HEK293T (cell line): ENCODE measurements at regions not wholly inside any gene's neighbourhood (a gene's known extent, or its start where the extent isn't known, plus 50 kb on each side); places are given as distances from the start of the nearest gene placed in this dataset.

Experiments
- CTCF ChIA-PET: fragments of 350-600 bp; formaldehyde crosslinking; extraction: SDS; loops from one replicate; lab custom pipeline; 2021; ENCODE audit warnings: antibody characterized with exemption, inconsistent platforms; lab: Yijun Ruan, JAX
- POLR2A ChIA-PET: fragments of 350-600 bp; formaldehyde crosslinking; extraction: SDS; loops from one replicate; lab custom pipeline; 2020; ENCODE audit warnings: antibody characterized with exemption, inconsistent platforms; lab: Yijun Ruan, JAX
- DNase-seq: peaks from one replicate; pipeline ENCODE4 v3.0.0; 2012; ENCODE audit warnings: mixed read lengths; ENCODE audit errors: extremely low spot score
- ARNT ChIP-seq: fragments of 450-650 bp; IDR thresholded peaks from 2 replicates; pipeline ENCODE4 v1.6.1; 2017; ENCODE audit warnings: mild to moderate bottlenecking
- BHLHE40 ChIP-seq: fragments of 450-650 bp; IDR thresholded peaks from 2 replicates; pipeline ENCODE4 v1.6.1; 2016; ENCODE audit warnings: mild to moderate bottlenecking, moderate library complexity, borderline replicate concordance
- CTBP1 ChIP-seq: fragments of 450-650 bp; IDR thresholded peaks from 2 replicates; pipeline ENCODE4 v1.6.1; 2016; ENCODE audit warnings: borderline replicate concordance
- ELF4 ChIP-seq: fragments of 450-650 bp; IDR thresholded peaks from 2 replicates; pipeline ENCODE4 v1.6.1; 2017; ENCODE audit warnings: antibody characterized with exemption
- FOXA1 ChIP-seq: fragments of 450-650 bp; IDR thresholded peaks from 2 replicates; pipeline ENCODE4 v1.6.1; 2016; ENCODE audit warnings: mild to moderate bottlenecking
- FOXK2 ChIP-seq: fragments of 450-650 bp; IDR thresholded peaks from 2 replicates; pipeline ENCODE4 v1.6.1; 2016; ENCODE audit warnings: mild to moderate bottlenecking
- FOXM1 ChIP-seq: fragments of 450-650 bp; IDR thresholded peaks from 2 replicates; pipeline ENCODE4 v1.6.1; 2017; ENCODE audit warnings: mild to moderate bottlenecking, borderline replicate concordance
- HDGF ChIP-seq: fragments of 450-650 bp; IDR thresholded peaks from 2 replicates; pipeline ENCODE4 v1.6.1; 2017; ENCODE audit warnings: antibody characterized with exemption, borderline replicate concordance
- L3MBTL2 ChIP-seq: fragments of 450-650 bp; conservative IDR thresholded peaks from 2 replicates; pipeline ENCODE4 v1.6.1; 2016; ENCODE audit warnings: mild to moderate bottlenecking
- LEF1 ChIP-seq: fragments of 450-650 bp; IDR thresholded peaks from 2 replicates; pipeline ENCODE4 v1.6.1; 2017; ENCODE audit warnings: mild to moderate bottlenecking, borderline replicate concordance
- NFRKB ChIP-seq: fragments of 450-650 bp; IDR thresholded peaks from 2 replicates; pipeline ENCODE4 v1.6.1; 2016; ENCODE audit warnings: mild to moderate bottlenecking, moderate library complexity
- SP1 ChIP-seq: fragments of 450-650 bp; IDR thresholded peaks from 2 replicates; pipeline ENCODE4 v1.6.1; 2017
- SUZ12 ChIP-seq: fragments of 450-650 bp; IDR thresholded peaks from 2 replicates; pipeline ENCODE4 v1.6.1; 2016; ENCODE audit warnings: mild to moderate bottlenecking
- TARDBP ChIP-seq: fragments of 450-650 bp; IDR thresholded peaks from 2 replicates; pipeline ENCODE4 v1.6.1; 2016
- ZNF384 ChIP-seq: fragments of 450-650 bp; IDR thresholded peaks from 2 replicates; pipeline ENCODE4 v1.6.1; 2016
- TF ChIP-seq, protein P1 (sequence below): fragments of 450-650 bp; IDR thresholded peaks from 2 replicates; pipeline ENCODE4 v1.6.1; 2016

DNA sequence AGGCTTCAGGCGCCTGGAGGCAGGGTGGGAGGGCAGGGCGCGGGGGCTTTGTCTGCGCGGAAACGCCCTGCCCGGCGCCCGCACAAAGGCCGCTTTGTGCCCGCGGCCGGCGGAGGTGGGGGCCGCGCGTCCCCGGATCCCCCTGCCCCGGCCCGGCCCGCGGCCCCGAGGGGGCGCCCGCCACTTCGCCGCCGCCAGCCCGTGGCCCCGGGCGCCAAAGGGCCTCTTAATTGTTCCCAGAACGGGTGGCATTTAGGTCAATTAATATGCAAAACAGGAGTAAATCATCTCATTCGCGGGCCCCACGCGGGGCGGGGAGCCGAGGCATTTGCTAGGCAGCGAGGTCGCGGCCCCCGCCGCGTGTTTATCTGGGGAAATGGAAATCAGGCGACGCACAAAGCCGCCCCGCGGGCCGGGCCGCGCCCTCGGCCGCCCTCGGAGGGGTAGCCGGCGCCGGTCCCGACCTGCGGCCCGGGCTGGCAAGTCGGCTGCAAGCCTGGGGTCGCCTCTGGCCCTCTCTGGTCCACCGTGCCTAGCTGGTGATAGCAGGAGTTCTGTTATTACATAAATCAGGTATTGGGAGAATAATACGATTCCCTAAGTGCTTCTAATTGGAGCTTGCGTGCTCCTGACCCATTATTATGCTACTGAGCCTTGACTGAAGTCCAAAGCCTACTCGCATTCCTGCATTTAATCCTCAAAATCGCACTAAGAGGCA lies 148.2 kb upstream of the GLI2 start:
- TF ChIP-seq ARNT: no peak
- no peak for TF ChIP-seq FOXA1
- TF ChIP-seq ELF4: no peak
- no peak for TF ChIP-seq ZNF384
- TF ChIP-seq FOXK2: no peak
- no peak for TF ChIP-seq FOXM1
- TF ChIP-seq SP1: no peak
- TF ChIP-seq TARDBP: no peak
- TF ChIP-seq HDGF: no peak
- TF ChIP-seq BHLHE40: no peak
- TF ChIP-seq NFRKB: no peak
- TF ChIP-seq CTBP1: no peak
- DNase-seq: no peak
- POLR2A ChIA-PET: no interaction called here
- CTCF ChIA-PET: no interaction called here

DNA sequence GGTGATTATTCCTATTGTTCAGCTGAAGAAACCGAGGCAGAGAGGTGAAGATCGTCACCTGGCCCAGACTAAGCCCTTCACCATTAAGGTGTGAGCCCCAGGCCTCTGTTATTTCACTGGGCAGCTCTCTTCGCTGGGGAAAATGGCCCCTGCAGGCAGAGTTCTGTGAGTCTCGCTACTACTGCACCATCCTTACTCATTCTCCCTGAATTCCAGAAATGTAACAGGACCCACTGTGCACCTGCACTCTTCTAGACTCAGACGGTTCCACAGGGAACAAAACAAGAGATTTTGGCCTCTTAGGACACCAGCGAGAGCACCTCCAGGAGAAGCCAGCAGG lies 147.7 kb upstream of the GLI2 start:
- POLR2A ChIA-PET: no interaction called here

DNA sequence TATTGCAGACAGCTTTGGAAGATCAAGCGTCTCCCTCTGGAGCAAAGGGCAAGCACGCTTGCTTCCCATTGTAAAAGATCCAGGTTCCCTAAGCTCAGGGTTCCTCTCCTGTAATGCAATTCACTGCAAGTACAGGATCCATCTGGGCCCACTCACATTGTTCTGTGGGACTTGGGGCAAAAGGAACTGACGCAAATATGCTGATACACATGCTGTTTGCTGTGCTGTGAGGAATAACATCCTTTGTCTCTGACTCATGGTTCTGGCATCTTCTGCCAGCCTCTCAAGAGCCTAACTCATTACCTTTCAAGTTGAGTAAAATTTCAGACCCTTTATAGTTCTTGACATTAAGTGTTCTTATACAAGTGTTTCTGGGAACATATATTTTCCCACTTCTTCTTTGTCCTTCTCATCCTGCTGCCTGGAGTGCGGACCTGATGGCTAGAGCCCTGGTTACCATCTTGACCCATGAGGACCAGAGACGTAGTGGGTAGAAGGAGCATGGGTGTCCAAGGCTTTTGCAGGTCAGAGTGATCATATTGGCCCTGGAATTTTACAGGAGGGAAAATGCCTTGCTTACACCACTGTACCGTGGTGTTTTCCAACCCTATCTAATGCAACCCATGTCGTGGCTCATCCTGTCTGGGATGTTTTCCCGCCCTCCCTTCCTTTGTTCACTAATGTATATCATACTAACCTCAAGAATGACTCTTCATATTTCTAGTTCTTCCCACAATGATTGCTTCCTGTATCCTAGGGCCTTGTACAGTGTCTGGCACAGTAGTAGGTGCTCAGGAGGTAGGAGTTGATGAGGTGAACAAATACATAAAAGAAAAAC lies 145.7 kb upstream of the GLI2 start:
- POLR2A ChIA-PET: no interaction called here
- CTCF ChIA-PET: no interaction called here
- no peak for TF ChIP-seq BHLHE40
- no peak for TF ChIP-seq FOXK2
- TF ChIP-seq ARNT: no peak
- no peak for TF ChIP-seq L3MBTL2
- no peak for TF ChIP-seq HDGF
- TF ChIP-seq, protein P1, sequence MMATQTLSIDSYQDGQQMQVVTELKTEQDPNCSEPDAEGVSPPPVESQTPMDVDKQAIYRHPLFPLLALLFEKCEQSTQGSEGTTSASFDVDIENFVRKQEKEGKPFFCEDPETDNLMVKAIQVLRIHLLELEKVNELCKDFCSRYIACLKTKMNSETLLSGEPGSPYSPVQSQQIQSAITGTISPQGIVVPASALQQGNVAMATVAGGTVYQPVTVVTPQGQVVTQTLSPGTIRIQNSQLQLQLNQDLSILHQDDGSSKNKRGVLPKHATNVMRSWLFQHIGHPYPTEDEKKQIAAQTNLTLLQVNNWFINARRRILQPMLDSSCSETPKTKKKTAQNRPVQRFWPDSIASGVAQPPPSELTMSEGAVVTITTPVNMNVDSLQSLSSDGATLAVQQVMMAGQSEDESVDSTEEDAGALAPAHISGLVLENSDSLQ: no peak
- TF ChIP-seq NFRKB: no peak
- no peak for TF ChIP-seq LEF1
- no peak for TF ChIP-seq ELF4
- no peak for TF ChIP-seq SP1
- no peak for TF ChIP-seq FOXA1
- TF ChIP-seq FOXM1: no peak
- no peak for TF ChIP-seq SUZ12
- TF ChIP-seq CTBP1: no peak
- no peak for TF ChIP-seq ZNF384
- DNase-seq: no peak

More for the DNA sequence above, 147.7 kb upstream of the GLI2 start:
- TF ChIP-seq FOXK2: no peak
- TF ChIP-seq ELF4: no peak
- TF ChIP-seq TARDBP: no peak
- TF ChIP-seq FOXA1: no peak
- TF ChIP-seq, protein P1: no peak
- TF ChIP-seq CTBP1: no peak
- no peak for TF ChIP-seq SP1
- no peak for TF ChIP-seq FOXM1
- TF ChIP-seq SUZ12: no peak
- TF ChIP-seq LEF1: no peak
- TF ChIP-seq BHLHE40: no peak
- TF ChIP-seq ARNT: no peak
- TF ChIP-seq L3MBTL2: no peak
- no peak for TF ChIP-seq NFRKB
- TF ChIP-seq ZNF384: no peak
- DNase-seq: no peak
- CTCF ChIA-PET: no interaction called here

DNA sequence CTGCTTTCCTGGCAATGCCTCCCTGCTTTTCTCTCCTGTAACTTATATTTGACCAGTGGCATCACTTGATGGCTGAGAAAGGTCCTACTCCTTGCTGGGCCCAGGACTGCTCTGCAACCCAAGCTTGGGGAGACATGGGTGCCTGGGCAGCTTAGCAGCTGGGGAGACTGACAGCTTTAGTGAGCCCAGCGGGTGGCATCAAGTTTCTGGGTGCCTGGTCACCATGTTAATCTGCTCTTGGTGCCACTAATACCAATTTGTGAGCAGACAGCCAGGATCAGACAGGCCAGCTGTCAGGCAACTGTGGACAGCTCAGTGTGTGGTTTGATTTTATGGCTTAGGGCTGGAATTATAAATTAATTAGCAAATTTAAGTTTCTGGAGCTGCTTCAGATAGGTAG lies 144.8 kb upstream of the GLI2 start:
- CTCF ChIA-PET: no interaction called here
- DNase-seq: no peak
- POLR2A ChIA-PET: no interaction called here
- TF ChIP-seq ARNT: no peak
- no peak for TF ChIP-seq CTBP1
- no peak for TF ChIP-seq ELF4
- no peak for TF ChIP-seq TARDBP
- no peak for TF ChIP-seq FOXK2
- no peak for TF ChIP-seq NFRKB
- no peak for TF ChIP-seq SP1
- TF ChIP-seq HDGF: no peak
- TF ChIP-seq FOXA1: no peak
- no peak for TF ChIP-seq ZNF384
- TF ChIP-seq L3MBTL2: no peak
- no peak for TF ChIP-seq LEF1

DNA sequence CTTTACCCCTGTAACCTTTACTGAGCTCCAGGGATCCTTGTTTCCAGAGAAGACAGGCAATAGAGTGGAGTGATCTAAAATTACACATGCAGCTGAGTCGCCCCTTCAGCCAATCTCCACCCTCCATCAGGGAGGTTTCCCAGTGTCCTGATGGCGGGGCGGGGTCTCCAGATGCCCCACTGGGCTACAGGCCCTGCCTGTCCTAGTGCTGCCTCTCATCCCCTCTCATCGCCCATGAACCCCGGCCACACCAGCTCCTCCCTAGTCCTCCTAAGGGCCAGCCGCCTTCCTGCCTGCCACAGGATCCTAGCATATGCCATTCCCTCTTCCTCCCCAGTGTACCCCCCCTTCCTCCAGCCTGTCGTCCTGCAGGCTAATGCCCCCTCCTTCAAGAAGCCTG lies 144.1 kb upstream of the GLI2 start:
- ChIA-PET CTCF (no interaction called here), POLR2A (no interaction called here)
- no peak for DNase-seq
- TF ChIP-seq ZNF384 (no peak), FOXK2 (no peak), ELF4 (no peak), NFRKB (no peak), SUZ12 (no peak), BHLHE40 (no peak), ARNT (no peak), HDGF (no peak), SP1 (no peak), FOXA1 (no peak), FOXM1 (no peak), L3MBTL2 (no peak), LEF1 (no peak), CTBP1 (no peak), TARDBP (no peak)
- TF ChIP-seq, protein P1: no peak
